GM23338 (cell line): ENCODE measurements at regions not wholly inside any gene's neighbourhood (a gene's known extent, or its start where the extent isn't known, plus 50 kb on each side); places are given as distances from the start of the nearest gene placed in this dataset.

Experiments used
- ATAC-seq: fragments of 200-7000 bp; cut with Tn5 transposase; 3 replicates; pipeline ENCODE4 v1.9.1; 2020
- DNase-seq: peaks from one replicate; pipeline ENCODE4 v3.0.0-alpha.2; 2015; ENCODE audit warnings: low spot score
- H2AFZ ChIP-seq: fragments of 200-600 bp; sonication (generic); 2 replicates; pipeline ENCODE4 v1.8.0; 2016; ENCODE audit warnings: antibody characterized with exemption, mild to moderate bottlenecking, moderate library complexity
- H3F3A ChIP-seq: fragments of 200-600 bp; sonication (generic); replicated peaks from 2 replicates; pipeline ENCODE4 v1.8.0; 2017; ENCODE audit warnings: antibody characterized with exemption, mixed run types, low read depth
- H3K27ac ChIP-seq: fragments of 200-600 bp; sonication (generic); 2 replicates; pipeline ENCODE4 v1.6.1; 2016; ENCODE audit warnings: low read depth
- H3K27me3 ChIP-seq: fragments of 200-600 bp; sonication (generic); 2 replicates; pipeline ENCODE4 v1.8.0; 2016; ENCODE audit warnings: mild to moderate bottlenecking, mixed run types, moderate library complexity; ENCODE audit not compliant: insufficient read depth
- H3K36me3 ChIP-seq: fragments of 200-600 bp; sonication (generic); 2 replicates; pipeline ENCODE4 v1.8.0; 2016; ENCODE audit warnings: mild to moderate bottlenecking; ENCODE audit not compliant: insufficient read depth
- H3K4me1 ChIP-seq: fragments of 200-600 bp; sonication (generic); 2 replicates; pipeline ENCODE4 v1.8.0; 2016; ENCODE audit warnings: mild to moderate bottlenecking, moderate library complexity; ENCODE audit not compliant: insufficient read depth
- H3K4me2 ChIP-seq: fragments of 200-600 bp; sonication (generic); 2 replicates; pipeline ENCODE4 v1.7.1; 2017; ENCODE audit warnings: mixed run types
- H3K4me3 ChIP-seq: fragments of 200-600 bp; sonication (generic); 2 replicates; pipeline ENCODE4 v1.6.1; 2016; ENCODE audit warnings: mixed run types
- H3K79me2 ChIP-seq: fragments of 200-600 bp; sonication (generic); replicated peaks from 2 replicates; pipeline ENCODE4 v1.8.0; 2017; ENCODE audit warnings: mild to moderate bottlenecking; ENCODE audit not compliant: insufficient read depth
- H3K9me2 ChIP-seq: fragments of 200-600 bp; sonication (generic); 2 replicates; pipeline ENCODE4 v1.8.0; 2017; ENCODE audit not compliant: insufficient read depth
- H4K20me1 ChIP-seq: fragments of 200-600 bp; sonication (generic); replicated peaks from 2 replicates; pipeline ENCODE4 v1.8.0; 2017; ENCODE audit warnings: mild to moderate bottlenecking; ENCODE audit not compliant: insufficient read depth
- H3K27ac Mint-ChIP-seq: 2 replicates; pipeline ENCODE4 v1.8.0; 2020; ENCODE audit warnings: inconsistent platforms, mild to moderate bottlenecking, moderate library complexity, mixed read lengths
- H3K27me3 Mint-ChIP-seq: 3 replicates; pipeline ENCODE4 v1.8.0; 2022; ENCODE audit warnings: low read depth, mild to moderate bottlenecking, moderate library complexity, mixed read lengths, inconsistent platforms; ENCODE audit not compliant: insufficient read depth, poor library complexity
- H3K36me3 Mint-ChIP-seq: 3 replicates; pipeline ENCODE4 v1.8.0; 2021; ENCODE audit warnings: low read depth, mild to moderate bottlenecking, inconsistent platforms, moderate library complexity, mixed read lengths
- H3K4me1 Mint-ChIP-seq: 3 replicates; pipeline ENCODE4 v1.8.0; 2020; ENCODE audit warnings: mild to moderate bottlenecking, inconsistent platforms, mixed read lengths
- H3K4me3 Mint-ChIP-seq: 3 replicates; pipeline ENCODE4 v1.8.0; 2021; ENCODE audit warnings: moderate library complexity, mild to moderate bottlenecking, inconsistent platforms, mixed read lengths
- H3K9me3 Mint-ChIP-seq: 3 replicates; pipeline ENCODE4 v1.8.0; 2020; ENCODE audit warnings: moderate library complexity, mild to moderate bottlenecking, inconsistent platforms, mixed read lengths
- CREB1 ChIP-seq: fragments of 250-450 bp; sonication (Bioruptor Pico); IDR thresholded peaks from 2 replicates; pipeline ENCODE4 v1.5.0; 2020; ENCODE audit warnings: low read depth, mild to moderate bottlenecking, moderate library complexity
- CTCF ChIP-seq, 2 experiments: fragments of 200-600 bp in 1 of 2; sonication (generic) in 1 of 2; conservative IDR thresholded peaks; 2 replicates each; pipeline versions ENCODE4 v1.5.1 to v1.6.1; 2016 to 2017; ENCODE audit warnings: antibody characterized with exemption in 2 of 2, low read depth in 2 of 2, mild to moderate bottlenecking in 2 of 2, moderate library complexity in 1 of 2
- EZH2 ChIP-seq: fragments of 200-600 bp; sonication (generic); IDR thresholded peaks from one replicate; pipeline ENCODE4 v1.8.0; 2017; ENCODE audit warnings: antibody characterized with exemption, mild to moderate bottlenecking, low read depth; ENCODE audit not compliant: unreplicated experiment
- EZH2phosphoT487 ChIP-seq: fragments of 200-600 bp; sonication (generic); IDR thresholded peaks from one replicate; pipeline ENCODE4 v1.8.1; 2018; ENCODE audit warnings: antibody characterized with exemption; ENCODE audit not compliant: unreplicated experiment
- JUNB ChIP-seq: IDR thresholded peaks from one replicate; pipeline ENCODE4 v1.6.1; 2016; ENCODE audit warnings: antibody characterized with exemption; ENCODE audit not compliant: unreplicated experiment
- POLR2AphosphoS5 ChIP-seq: IDR thresholded peaks from 2 replicates; pipeline ENCODE4 v1.6.1; 2016; ENCODE audit warnings: antibody characterized with exemption, low read depth
- REST ChIP-seq: IDR thresholded peaks from one replicate; pipeline ENCODE4 v1.6.1; 2018; ENCODE audit warnings: antibody characterized with exemption; ENCODE audit not compliant: unreplicated experiment
- STAT1 ChIP-seq: IDR thresholded peaks from one replicate; pipeline ENCODE4 v1.6.1; 2016; ENCODE audit warnings: antibody characterized with exemption; ENCODE audit not compliant: unreplicated experiment
- ZNF114 ChIP-seq: fragments of 250-450 bp; sonication (Bioruptor Pico); IDR thresholded peaks from 2 replicates; pipeline ENCODE4 v1.5.0; 2020; ENCODE audit warnings: mild to moderate bottlenecking, moderate library complexity
- ZNF331 ChIP-seq: fragments of 250-450 bp; sonication (Bioruptor Pico); IDR thresholded peaks from 2 replicates; pipeline ENCODE4 v1.5.0; 2020; ENCODE audit warnings: low read depth, mild to moderate bottlenecking, moderate library complexity
- ZNF462 ChIP-seq: fragments of 250-450 bp; sonication (Bioruptor Pico); IDR thresholded peaks from 2 replicates; pipeline ENCODE4 v1.5.0; 2020; ENCODE audit warnings: mild to moderate bottlenecking, moderate library complexity

- TF ChIP-seq ZNF462 (CRISPR knock-in tag), result no peak
- no peak for TF ChIP-seq REST
- TF ChIP-seq EZH2, result no peak
- TF ChIP-seq EZH2phosphoT487, result no peak
- TF ChIP-seq ZNF114 (CRISPR knock-in tag), result no peak
- TF ChIP-seq STAT1, result no peak
- no peak for TF ChIP-seq ZNF331
Observed at GRCh38 chr4:184954482-184954881, 63.8 kb upstream of the HELT start (continued).

GRCh38 chr4:184955116-184955515, 63.2 kb upstream of the HELT start:
- Mint-ChIP-seq H3K4me3 (no peak overlapping the region), H3K4me1 (no peaks in the 10 kb centered on the region), H3K9me3 (no peaks in the 10 kb centered on the region), H3K27me3 (peaks cover 11% of the 10 kb centered on the region), H3K36me3 (no peaks in the 10 kb centered on the region), H3K27ac (no peak overlapping the region)
- Histone ChIP-seq H3F3A (no peaks in the 10 kb centered on the region), H3K4me2 (no peak overlapping the region), H4K20me1 (no peaks in the 10 kb centered on the region), H3K9me2 (0 out of 2 replicates have a peak, but pooled peaks cover 3% of the 10 kb centered on the region), H3K27me3 (no peaks in the 10 kb centered on the region), H2AFZ (no peak overlapping the region), H3K4me1 (no peaks in the 10 kb centered on the region), H3K36me3 (no peaks in the 10 kb centered on the region), H3K4me3 (no peak overlapping the region), H3K79me2 (no peaks in the 10 kb centered on the region), H3K27ac (no peak overlapping the region)
- ATAC-seq, result no peak
- DNase-seq, result no peak
- no peak for TF ChIP-seq CREB1 (CRISPR knock-in tag)
- TF ChIP-seq STAT1, result no peak
- TF ChIP-seq CTCF (conservative IDR thresholded peaks at IDR 0.05; ENCODE audit: low read depth in 2 of 2), result no peak
- TF ChIP-seq POLR2AphosphoS5, result no peak
- no peak for TF ChIP-seq JUNB
- no peak for TF ChIP-seq ZNF331
